Peyer's patch (tissue), 4 donors: ENCODE measurements at regions not wholly inside any gene's neighbourhood (a gene's known extent, or its start where the extent isn't known, plus 50 kb on each side); places are given as distances from the start of the nearest gene placed in this dataset.

ENCODE experiments used
- POLR2A ChIP-seq, 2 donors: fragments of 450-650 bp; IDR thresholded peaks; one replicate each; pipeline ENCODE4 v1.5.1; 2017; ENCODE audit warnings: antibody characterized with exemption in 2 of 2, mild to moderate bottlenecking in 2 of 2, moderate library complexity in 2 of 2
- TF ChIP-seq, protein P1 (sequence below), 6 experiments: fragments of 450-650 bp in 4 of 6; fragments of 200-600 bp in 2 of 6; sonication (generic) in 1 of 6; IDR thresholded peaks; one replicate each; pipeline ENCODE4 v1.5.1; 2017 to 2019; ENCODE audit warnings: antibody characterized with exemption in 6 of 6, mild to moderate bottlenecking in 3 of 6, moderate library complexity in 1 of 6

GRCh38 chr4:135976860-135977259 lies 1555.4 kb downstream of the PCDH18 start:
- TF ChIP-seq, protein P1, sequence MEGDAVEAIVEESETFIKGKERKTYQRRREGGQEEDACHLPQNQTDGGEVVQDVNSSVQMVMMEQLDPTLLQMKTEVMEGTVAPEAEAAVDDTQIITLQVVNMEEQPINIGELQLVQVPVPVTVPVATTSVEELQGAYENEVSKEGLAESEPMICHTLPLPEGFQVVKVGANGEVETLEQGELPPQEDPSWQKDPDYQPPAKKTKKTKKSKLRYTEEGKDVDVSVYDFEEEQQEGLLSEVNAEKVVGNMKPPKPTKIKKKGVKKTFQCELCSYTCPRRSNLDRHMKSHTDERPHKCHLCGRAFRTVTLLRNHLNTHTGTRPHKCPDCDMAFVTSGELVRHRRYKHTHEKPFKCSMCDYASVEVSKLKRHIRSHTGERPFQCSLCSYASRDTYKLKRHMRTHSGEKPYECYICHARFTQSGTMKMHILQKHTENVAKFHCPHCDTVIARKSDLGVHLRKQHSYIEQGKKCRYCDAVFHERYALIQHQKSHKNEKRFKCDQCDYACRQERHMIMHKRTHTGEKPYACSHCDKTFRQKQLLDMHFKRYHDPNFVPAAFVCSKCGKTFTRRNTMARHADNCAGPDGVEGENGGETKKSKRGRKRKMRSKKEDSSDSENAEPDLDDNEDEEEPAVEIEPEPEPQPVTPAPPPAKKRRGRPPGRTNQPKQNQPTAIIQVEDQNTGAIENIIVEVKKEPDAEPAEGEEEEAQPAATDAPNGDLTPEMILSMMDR (IDR thresholded peaks at IDR 0.05) = no peak
- no peak for TF ChIP-seq POLR2A (IDR thresholded peaks at IDR 0.05)
